Peyer's patch (tissue), 4 donors: ENCODE measurements at regions not wholly inside any gene's neighbourhood (a gene's known extent, or its start where the extent isn't known, plus 50 kb on each side); places are given as distances from the start of the nearest gene placed in this dataset.
A peak's percentile ranks its signal among the peaks of the same experiment; 100 is the strongest.

Experiments used
- DNase-seq, 3 donors: peaks; one replicate each; pipeline ENCODE4 v3.0.0-alpha.2; 2017 to 2019
- H3K27ac ChIP-seq, 4 donors: fragments of 200-600 bp; sonication (generic); one replicate each; pipeline ENCODE4 v1.5.1; 2016 to 2019
- H3K27me3 ChIP-seq, 2 donors: fragments of 200-600 bp; sonication (generic); one replicate each; pipeline ENCODE4 v1.5.1; 2019
- H3K36me3 ChIP-seq, 3 donors: fragments of 200-600 bp; sonication (generic); one replicate each; pipeline ENCODE4 v1.5.1; 2016 to 2019
- H3K4me1 ChIP-seq, 4 donors: fragments of 200-600 bp; sonication (generic); one replicate each; pipeline ENCODE4 v1.5.1; 2016 to 2019
- H3K4me3 ChIP-seq, 4 donors: fragments of 200-600 bp; sonication (generic); 1 replicate in 3 of 4; 2 replicates in 1 of 4; pipeline ENCODE4 v1.5.1; 2016 to 2019; ENCODE audit warnings: mild to moderate bottlenecking in 1 of 4
- H3K9me3 ChIP-seq, 4 donors: fragments of 200-600 bp; sonication (generic); one replicate each; pipeline ENCODE4 v1.5.1; 2016 to 2019; ENCODE audit warnings: mild to moderate bottlenecking in 1 of 4
- POLR2A ChIP-seq, 2 donors: fragments of 450-650 bp; IDR thresholded peaks; one replicate each; pipeline ENCODE4 v1.5.1; 2017; ENCODE audit warnings: antibody characterized with exemption in 2 of 2, mild to moderate bottlenecking in 2 of 2, moderate library complexity in 2 of 2
- TF ChIP-seq, protein P1 (sequence below), 6 experiments: fragments of 450-650 bp in 4 of 6; fragments of 200-600 bp in 2 of 6; sonication (generic) in 1 of 6; IDR thresholded peaks; one replicate each; pipeline ENCODE4 v1.5.1; 2017 to 2019; ENCODE audit warnings: antibody characterized with exemption in 6 of 6, mild to moderate bottlenecking in 3 of 6, moderate library complexity in 1 of 6

DNA sequence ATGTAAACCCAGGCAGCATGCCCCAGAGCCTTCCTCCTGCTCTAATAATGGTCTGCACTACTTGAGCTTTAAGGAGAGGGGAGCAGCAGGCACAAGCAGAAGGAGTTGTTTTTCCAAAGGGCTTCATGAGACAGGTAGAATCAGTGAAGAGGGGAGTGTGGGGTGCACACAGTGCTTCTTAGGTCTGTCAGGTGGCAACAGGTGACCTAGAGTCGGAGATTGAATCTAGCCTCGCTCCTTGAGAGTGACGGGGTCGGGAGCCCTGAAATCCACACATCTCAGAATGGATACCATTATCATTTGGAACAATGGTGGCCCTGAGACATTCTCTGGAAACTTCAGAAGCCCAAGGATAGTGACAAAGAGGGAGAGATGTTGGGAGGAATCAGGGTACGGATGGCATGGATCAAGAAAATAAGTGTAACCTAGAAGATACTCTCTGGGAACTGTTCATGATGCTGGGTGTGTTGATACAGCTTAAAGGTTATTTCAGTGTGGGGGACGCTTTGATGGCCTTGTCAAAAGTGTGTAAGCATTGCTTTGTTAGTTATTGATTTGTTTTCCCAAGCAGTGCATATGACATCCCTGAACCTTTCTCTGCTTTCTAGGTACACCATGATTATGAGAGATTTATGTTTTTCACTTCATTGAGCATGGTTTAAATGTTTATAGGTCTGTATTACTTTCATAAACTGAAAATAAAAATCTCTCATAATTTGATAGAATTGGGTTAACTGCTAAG, 77.8 kb upstream of the L3MBTL3 start:
- DNase-seq, result no peak
- H3K36me3 ChIP-seq, result no peaks in the 10 kb centered on the region
- H3K4me1 ChIP-seq, result no peaks in the 10 kb centered on the region
- H3K27ac ChIP-seq, result no peak overlapping the region
- H3K9me3 ChIP-seq, result no peaks in the 10 kb centered on the region
- TF ChIP-seq, protein P1, sequence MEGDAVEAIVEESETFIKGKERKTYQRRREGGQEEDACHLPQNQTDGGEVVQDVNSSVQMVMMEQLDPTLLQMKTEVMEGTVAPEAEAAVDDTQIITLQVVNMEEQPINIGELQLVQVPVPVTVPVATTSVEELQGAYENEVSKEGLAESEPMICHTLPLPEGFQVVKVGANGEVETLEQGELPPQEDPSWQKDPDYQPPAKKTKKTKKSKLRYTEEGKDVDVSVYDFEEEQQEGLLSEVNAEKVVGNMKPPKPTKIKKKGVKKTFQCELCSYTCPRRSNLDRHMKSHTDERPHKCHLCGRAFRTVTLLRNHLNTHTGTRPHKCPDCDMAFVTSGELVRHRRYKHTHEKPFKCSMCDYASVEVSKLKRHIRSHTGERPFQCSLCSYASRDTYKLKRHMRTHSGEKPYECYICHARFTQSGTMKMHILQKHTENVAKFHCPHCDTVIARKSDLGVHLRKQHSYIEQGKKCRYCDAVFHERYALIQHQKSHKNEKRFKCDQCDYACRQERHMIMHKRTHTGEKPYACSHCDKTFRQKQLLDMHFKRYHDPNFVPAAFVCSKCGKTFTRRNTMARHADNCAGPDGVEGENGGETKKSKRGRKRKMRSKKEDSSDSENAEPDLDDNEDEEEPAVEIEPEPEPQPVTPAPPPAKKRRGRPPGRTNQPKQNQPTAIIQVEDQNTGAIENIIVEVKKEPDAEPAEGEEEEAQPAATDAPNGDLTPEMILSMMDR (IDR thresholded peaks at IDR 0.05), result no peak
- TF ChIP-seq POLR2A (IDR thresholded peaks at IDR 0.05), result no peak
- no peaks in the 10 kb centered on the region for H3K27me3 ChIP-seq
- no peak overlapping the region for H3K4me3 ChIP-seq

DNA sequence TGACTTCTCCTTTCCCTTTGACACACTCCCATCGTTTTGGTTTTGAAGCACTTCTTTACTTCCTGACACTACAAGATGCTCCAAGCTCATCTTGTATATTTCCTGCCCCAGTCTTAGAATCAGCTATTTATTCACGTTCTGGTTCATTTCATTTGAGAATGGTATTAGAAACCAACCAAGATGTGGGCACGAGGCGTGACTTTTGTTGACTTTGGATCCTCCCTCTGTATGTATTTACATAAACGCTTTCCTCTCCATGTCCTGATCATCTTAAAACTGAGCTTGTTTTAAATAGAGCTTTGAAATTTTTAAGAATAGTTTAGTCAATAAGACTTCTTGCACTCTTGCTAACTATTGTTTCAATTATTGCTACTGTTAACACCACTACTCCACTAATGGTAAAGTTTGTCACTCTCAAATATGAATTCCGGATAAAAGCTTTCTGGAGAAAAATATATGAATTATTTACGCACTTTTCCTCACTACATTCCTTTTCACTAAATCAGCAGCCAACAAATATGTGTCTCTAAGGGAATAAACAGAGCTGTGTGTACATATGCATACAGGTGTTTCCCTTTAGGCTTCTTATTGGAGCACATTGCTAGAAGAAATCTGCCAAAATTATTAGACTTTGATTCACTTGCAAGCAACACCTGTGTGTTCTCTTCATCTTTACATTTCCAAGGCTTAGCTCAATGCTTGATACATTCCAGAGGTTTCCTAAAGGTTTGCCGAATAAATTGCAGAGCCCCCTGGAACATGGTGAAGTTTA, 77.3 kb upstream of the TMEM244 start:
- no peaks in the 10 kb centered on the region for H3K27me3 ChIP-seq
- no peak overlapping the region for H3K4me3 ChIP-seq
- DNase-seq, result no peak
- H3K36me3 ChIP-seq, result no peaks in the 10 kb centered on the region
- no peaks in the 10 kb centered on the region for H3K9me3 ChIP-seq
- H3K27ac ChIP-seq, result no peak overlapping the region
- no peaks in the 10 kb centered on the region for H3K4me1 ChIP-seq
- TF ChIP-seq POLR2A (IDR thresholded peaks at IDR 0.05), result no peak
- TF ChIP-seq, protein P1 (IDR thresholded peaks at IDR 0.05), result no peak

DNA sequence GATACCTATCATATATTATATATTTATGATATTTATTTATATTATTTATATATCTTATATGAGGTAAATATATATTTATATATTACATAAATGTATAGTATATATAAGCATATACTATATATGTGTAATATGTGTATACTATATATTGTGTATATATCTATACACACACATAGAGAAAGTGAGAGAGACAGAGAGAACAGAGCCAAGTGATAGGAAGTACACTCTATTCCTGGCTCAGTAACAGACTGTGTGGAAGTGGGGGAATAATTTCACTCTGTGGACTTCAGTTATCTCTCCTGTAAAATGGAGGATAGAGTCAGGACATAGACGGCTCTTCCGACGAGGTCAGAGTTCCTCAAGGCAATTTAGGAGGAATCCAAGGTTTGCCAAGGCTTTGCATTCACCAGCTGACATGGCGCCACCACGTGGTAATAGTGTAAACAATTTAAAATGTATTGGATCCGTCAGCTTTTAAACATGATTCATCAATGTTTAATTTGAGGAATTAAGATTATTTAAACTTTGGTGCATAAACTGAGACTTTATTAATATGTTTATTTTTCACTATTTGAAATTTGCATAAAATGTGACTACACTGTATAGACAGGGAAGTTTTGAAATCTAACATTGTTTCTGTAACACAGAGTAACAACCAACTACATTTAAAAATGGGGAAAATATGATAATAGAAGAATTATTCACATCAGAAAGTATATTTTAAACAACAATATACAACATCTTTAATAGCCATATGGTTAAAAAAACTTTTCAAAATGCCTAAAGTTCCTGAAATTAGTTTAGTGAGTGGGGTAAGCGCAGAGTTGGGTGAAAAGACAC, 75.4 kb upstream of the TMEM244 start:
- peak in 2 of 3 donors; percentile 43 to 75 for DNase-seq
- H3K27me3 ChIP-seq, result no peaks in the 10 kb centered on the region
- TF ChIP-seq, protein P1 (IDR thresholded peaks at IDR 0.05), result peak in 5 of 6 experiments; percentile 20 to 57 (median 41)
- TF ChIP-seq POLR2A (IDR thresholded peaks at IDR 0.05), result no peak
- H3K4me3 ChIP-seq, result no peak overlapping the region
- H3K9me3 ChIP-seq, result no peaks in the 10 kb centered on the region
- H3K36me3 ChIP-seq, result no peaks in the 10 kb centered on the region
- no peaks in the 10 kb centered on the region for H3K4me1 ChIP-seq
- no peak overlapping the region for H3K27ac ChIP-seq

DNA sequence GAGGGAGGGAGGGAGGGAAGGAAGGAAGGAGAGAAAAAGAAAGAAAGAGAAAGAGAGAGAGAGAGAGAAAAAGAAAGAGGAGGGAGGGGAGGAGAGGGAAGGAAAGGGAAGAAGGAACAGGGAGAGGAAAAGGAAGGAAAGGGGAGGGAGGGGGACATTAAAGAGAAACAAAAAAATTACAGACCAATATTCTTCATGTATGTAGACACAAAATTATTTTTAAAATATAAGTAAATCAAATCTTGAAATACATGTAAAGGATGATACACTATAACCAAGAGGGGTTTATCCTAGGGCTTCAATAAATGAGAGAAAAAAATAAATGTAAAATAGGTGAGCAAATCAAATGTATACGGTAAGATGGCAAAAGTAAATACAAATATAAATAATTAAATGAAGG, 71.2 kb upstream of the TMEM244 start:
- Histone ChIP-seq H3K4me1 (no peaks in the 10 kb centered on the region), H3K9me3 (no peaks in the 10 kb centered on the region), H3K4me3 (no peak overlapping the region), H3K27me3 (no peaks in the 10 kb centered on the region), H3K36me3 (no peaks in the 10 kb centered on the region), H3K27ac (no peak overlapping the region)
- TF ChIP-seq POLR2A (IDR thresholded peaks at IDR 0.05), result no peak
- TF ChIP-seq, protein P1 (IDR thresholded peaks at IDR 0.05), result no peak
- no peak for DNase-seq

DNA sequence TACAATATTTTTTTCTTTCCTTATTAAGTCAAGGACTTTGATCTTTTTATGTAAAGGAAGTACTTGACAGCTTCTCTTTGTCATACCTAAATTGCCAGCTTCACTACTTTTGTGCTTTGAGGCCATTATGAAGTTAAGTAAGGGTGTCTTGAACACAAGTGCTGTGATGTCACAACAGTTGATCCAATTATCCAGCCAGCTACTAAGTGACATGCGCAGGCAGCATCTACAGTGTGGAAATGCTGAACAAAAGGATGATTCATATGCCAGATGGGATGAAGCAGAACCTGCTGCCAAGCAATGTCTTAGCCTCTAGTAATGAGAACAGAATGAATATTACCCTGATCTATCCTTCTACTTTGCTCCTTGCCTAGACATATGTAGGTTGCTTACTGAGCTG, 68.3 kb upstream of the TMEM244 start:
- no peaks in the 10 kb centered on the region for H3K4me1 ChIP-seq
- no peak overlapping the region for H3K27ac ChIP-seq
- DNase-seq, result no peak
- H3K4me3 ChIP-seq, result no peak overlapping the region
- H3K36me3 ChIP-seq, result no peaks in the 10 kb centered on the region
- TF ChIP-seq, protein P1 (IDR thresholded peaks at IDR 0.05), result no peak
- no peak for TF ChIP-seq POLR2A (IDR thresholded peaks at IDR 0.05)
- H3K27me3 ChIP-seq, result no peaks in the 10 kb centered on the region
- no peaks in the 10 kb centered on the region for H3K9me3 ChIP-seq
